ENCODE measurements at regions not wholly inside any gene's neighbourhood (a gene's known extent, or its start where the extent isn't known, plus 50 kb on each side); places are given as distances from the start of the nearest gene placed in this dataset.

DNA sequence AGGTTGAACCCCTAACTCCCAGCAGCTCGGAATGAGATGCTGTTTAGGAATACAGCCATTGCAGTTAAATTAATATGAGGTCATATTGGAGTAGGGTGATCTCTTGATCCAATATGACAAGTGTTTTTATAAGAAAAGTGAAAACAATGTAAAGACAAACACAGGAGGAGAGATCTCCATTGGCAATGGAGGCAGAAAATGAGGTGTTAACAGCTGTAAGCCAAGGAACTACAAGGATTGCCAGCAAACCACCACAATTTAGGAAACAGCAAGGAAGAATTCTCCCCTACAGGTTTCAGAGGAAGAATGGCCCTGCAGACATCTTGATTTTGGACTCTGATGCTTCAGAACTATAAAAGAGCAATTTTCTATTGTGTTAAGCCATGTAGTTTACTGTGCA, 774.3 kb downstream of the MRPL39 start:
- TF ChIP-seq TAF1 (IDR thresholded peaks at IDR 0.05; ENCODE audit: low read depth) (no peak), TCF12 (IDR thresholded peaks at IDR 0.05; ENCODE audit: low read depth) (no peak), FOXM1 (IDR thresholded peaks at IDR 0.05; ENCODE audit: borderline replicate concordance, low read depth) (no peak)
- TF ChIP-seq, protein P1, sequence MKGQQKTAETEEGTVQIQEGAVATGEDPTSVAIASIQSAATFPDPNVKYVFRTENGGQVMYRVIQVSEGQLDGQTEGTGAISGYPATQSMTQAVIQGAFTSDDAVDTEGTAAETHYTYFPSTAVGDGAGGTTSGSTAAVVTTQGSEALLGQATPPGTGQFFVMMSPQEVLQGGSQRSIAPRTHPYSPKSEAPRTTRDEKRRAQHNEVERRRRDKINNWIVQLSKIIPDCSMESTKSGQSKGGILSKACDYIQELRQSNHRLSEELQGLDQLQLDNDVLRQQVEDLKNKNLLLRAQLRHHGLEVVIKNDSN (IDR thresholded peaks at IDR 0.05): no peak

DNA sequence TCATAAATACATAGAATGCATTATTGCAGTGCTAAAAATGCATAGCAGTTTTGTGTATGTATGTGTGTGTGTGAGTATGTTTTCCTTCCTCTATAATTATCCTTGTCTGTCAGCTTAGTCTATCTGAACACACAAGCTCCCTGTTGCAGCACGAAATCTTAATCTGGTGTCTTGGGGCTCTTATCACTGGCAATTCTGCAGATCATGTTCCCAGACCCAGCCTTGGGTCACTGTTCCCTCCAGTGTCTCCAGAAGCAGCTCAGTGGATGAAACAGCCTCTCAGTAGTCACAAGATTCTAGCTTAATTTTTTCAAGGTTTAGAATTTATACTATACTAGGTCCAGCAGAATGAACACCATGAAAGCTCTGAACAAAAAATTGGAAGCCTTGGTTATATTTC, 777.9 kb downstream of the MRPL39 start:
- TF ChIP-seq, protein P1 (IDR thresholded peaks at IDR 0.05): no peak
- TF ChIP-seq NFIC (IDR thresholded peaks at IDR 0.05) (no peak), CREB1 (IDR thresholded peaks at IDR 0.05; ENCODE audit: low read depth) (no peak), EGR1 (IDR thresholded peaks at IDR 0.05) (no peak), TCF12 (IDR thresholded peaks at IDR 0.05; ENCODE audit: low read depth) (no peak), TEAD4 (IDR thresholded peaks at IDR 0.05) (no peak), TAF1 (IDR thresholded peaks at IDR 0.05; ENCODE audit: low read depth) (no peak)
- TF ChIP-seq, protein P2, sequence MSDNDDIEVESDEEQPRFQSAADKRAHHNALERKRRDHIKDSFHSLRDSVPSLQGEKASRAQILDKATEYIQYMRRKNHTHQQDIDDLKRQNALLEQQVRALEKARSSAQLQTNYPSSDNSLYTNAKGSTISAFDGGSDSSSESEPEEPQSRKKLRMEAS (IDR thresholded peaks at IDR 0.05): no peak

DNA sequence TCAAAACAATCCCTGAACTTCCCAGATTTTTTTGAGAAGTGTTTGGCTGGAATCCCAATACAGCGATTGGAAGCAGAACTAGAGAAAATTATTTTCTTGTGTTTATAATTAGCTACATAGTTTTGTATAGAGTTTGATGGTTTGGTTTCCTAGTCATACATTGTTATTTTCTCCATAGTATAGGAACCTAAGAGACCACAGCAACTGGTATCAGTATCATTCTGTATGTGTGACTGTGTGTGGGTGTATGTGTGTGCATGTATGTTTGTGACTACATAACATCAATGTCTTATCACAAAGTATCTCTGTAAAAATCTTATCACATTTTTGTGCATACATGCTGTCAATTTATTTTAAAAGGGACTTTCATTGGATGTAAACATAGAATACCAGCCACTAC, 780.5 kb downstream of the MRPL39 start:
- no peak for TF ChIP-seq ZBTB7A (IDR thresholded peaks at IDR 0.05; ENCODE audit: low read depth)
- TF ChIP-seq RAD21 (IDR thresholded peaks at IDR 0.05; ENCODE audit: low read depth): no peak
- TF ChIP-seq, protein P3, sequence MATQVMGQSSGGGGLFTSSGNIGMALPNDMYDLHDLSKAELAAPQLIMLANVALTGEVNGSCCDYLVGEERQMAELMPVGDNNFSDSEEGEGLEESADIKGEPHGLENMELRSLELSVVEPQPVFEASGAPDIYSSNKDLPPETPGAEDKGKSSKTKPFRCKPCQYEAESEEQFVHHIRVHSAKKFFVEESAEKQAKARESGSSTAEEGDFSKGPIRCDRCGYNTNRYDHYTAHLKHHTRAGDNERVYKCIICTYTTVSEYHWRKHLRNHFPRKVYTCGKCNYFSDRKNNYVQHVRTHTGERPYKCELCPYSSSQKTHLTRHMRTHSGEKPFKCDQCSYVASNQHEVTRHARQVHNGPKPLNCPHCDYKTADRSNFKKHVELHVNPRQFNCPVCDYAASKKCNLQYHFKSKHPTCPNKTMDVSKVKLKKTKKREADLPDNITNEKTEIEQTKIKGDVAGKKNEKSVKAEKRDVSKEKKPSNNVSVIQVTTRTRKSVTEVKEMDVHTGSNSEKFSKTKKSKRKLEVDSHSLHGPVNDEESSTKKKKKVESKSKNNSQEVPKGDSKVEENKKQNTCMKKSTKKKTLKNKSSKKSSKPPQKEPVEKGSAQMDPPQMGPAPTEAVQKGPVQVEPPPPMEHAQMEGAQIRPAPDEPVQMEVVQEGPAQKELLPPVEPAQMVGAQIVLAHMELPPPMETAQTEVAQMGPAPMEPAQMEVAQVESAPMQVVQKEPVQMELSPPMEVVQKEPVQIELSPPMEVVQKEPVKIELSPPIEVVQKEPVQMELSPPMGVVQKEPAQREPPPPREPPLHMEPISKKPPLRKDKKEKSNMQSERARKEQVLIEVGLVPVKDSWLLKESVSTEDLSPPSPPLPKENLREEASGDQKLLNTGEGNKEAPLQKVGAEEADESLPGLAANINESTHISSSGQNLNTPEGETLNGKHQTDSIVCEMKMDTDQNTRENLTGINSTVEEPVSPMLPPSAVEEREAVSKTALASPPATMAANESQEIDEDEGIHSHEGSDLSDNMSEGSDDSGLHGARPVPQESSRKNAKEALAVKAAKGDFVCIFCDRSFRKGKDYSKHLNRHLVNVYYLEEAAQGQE (IDR thresholded peaks at IDR 0.05; ENCODE audit: low read depth): no peak
- TF ChIP-seq TAF1 (IDR thresholded peaks at IDR 0.05; ENCODE audit: low read depth): no peak
- TF ChIP-seq, protein P1 (IDR thresholded peaks at IDR 0.05): no peak
- no peak for TF ChIP-seq FOXM1 (IDR thresholded peaks at IDR 0.05; ENCODE audit: borderline replicate concordance, low read depth)
- no peak for TF ChIP-seq CREB1 (IDR thresholded peaks at IDR 0.05; ENCODE audit: low read depth)
- TF ChIP-seq YY1 (IDR thresholded peaks at IDR 0.05; ENCODE audit: low read depth): no peak
- TF ChIP-seq, protein P2 (IDR thresholded peaks at IDR 0.05): no peak
- no peak for TF ChIP-seq EP300 (IDR thresholded peaks at IDR 0.05; ENCODE audit: borderline replicate concordance)
- TF ChIP-seq TEAD4 (IDR thresholded peaks at IDR 0.05): no peak

DNA sequence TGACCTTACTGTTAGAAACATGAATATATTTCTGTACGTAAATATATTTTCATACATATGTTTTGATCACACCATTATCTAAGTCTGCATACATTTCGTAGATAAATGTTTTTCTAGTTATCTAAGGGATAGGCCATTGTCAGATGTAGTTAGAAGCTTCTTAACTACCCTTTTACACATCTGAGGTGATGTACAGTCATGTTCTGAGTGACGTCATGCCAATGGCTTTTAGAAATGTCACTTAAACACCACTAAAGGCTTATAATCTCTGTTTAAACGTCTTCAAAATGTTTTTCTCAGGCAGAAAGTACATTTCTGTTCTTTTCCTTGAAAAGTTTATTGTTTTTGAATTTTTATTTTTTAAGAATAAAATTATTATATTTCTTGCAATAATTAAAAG, 781.9 kb downstream of the MRPL39 start:
- TF ChIP-seq ZBTB7A (IDR thresholded peaks at IDR 0.05; ENCODE audit: low read depth) (no peak), EP300 (IDR thresholded peaks at IDR 0.05; ENCODE audit: borderline replicate concordance) (no peak), NFIC (IDR thresholded peaks at IDR 0.05) (no peak), TCF12 (IDR thresholded peaks at IDR 0.05; ENCODE audit: low read depth) (no peak), CEBPB (IDR thresholded peaks at IDR 0.05) (no peak), CREB1 (IDR thresholded peaks at IDR 0.05; ENCODE audit: low read depth) (no peak), TEAD4 (IDR thresholded peaks at IDR 0.05) (no peak), EGR1 (IDR thresholded peaks at IDR 0.05) (no peak), YY1 (IDR thresholded peaks at IDR 0.05; ENCODE audit: low read depth) (no peak), FOXM1 (IDR thresholded peaks at IDR 0.05; ENCODE audit: borderline replicate concordance, low read depth) (no peak), TAF1 (IDR thresholded peaks at IDR 0.05; ENCODE audit: low read depth) (no peak), RAD21 (IDR thresholded peaks at IDR 0.05; ENCODE audit: low read depth) (no peak)
- TF ChIP-seq, protein P2 (IDR thresholded peaks at IDR 0.05): no peak
- TF ChIP-seq, protein P1 (IDR thresholded peaks at IDR 0.05): no peak
- TF ChIP-seq, protein P3 (IDR thresholded peaks at IDR 0.05; ENCODE audit: low read depth): no peak

DNA sequence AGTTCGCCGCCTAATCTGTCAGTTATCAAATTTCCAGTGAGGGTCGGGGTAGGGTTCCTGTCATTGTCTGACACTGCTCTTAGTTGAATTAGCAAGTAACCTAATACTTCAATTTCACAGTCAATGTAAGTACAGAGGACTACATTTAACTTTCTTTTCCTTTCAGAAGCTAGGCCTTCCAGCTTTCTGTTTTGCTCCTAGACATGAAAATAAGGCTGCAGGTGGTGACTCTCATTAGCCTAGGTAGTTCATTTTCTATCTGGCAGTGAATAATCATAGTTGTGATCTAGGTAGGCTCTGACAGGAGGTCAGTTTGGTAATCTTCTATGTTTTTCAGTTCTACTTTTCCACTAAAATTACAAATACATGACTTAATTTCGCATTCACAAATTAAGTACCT, 783.1 kb downstream of the MRPL39 start:
- TF ChIP-seq, protein P1 (IDR thresholded peaks at IDR 0.05): no peak
- TF ChIP-seq CEBPB (IDR thresholded peaks at IDR 0.05): no peak
- no peak for TF ChIP-seq TCF12 (IDR thresholded peaks at IDR 0.05; ENCODE audit: low read depth)
- TF ChIP-seq ZBTB7A (IDR thresholded peaks at IDR 0.05; ENCODE audit: low read depth): no peak
- TF ChIP-seq YY1 (IDR thresholded peaks at IDR 0.05; ENCODE audit: low read depth): no peak
